ENCODE measurements at regions not wholly inside any gene's neighbourhood (a gene's known extent, or its start where the extent isn't known, plus 50 kb on each side); places are given as distances from the start of the nearest gene placed in this dataset.

GRCh38 chr16:65788434-65789140 is 577.9 kb upstream of the CDH5 start:
- peaks cover 1% of the 10 kb centered on the region for H3K4me1 ChIP-seq (ENCODE audit: insufficient read depth, low read length, poor library complexity, severe bottlenecking)
- H3K27ac ChIP-seq (ENCODE audit: low read depth, low read length, poor library complexity, severe bottlenecking), result no peak overlapping the region
- H3K36me3 ChIP-seq (ENCODE audit: insufficient read depth, low read length), result no peaks in the 10 kb centered on the region
- no peaks in the 10 kb centered on the region for H3K79me2 ChIP-seq (ENCODE audit: insufficient read depth, low read depth, low read length)
- CTCF ChIA-PET (ENCODE audit: unreplicated experiment), result no interaction called here
- H3K4me2 ChIP-seq (ENCODE audit: low read length), result no peak overlapping the region
- no peak overlapping the region for H2AFZ ChIP-seq (ENCODE audit: low read length)
- POLR2A ChIA-PET, result interaction anchor here (0.7 to 0.9 kb wide), 2 partner anchors 13 to 15 kb away, joined by 3 to 4 read pairs; no protein-coding TSS in a partner anchor
- H3K4me3 ChIP-seq (ENCODE audit: low read depth, low read length, poor library complexity, severe bottlenecking), result no peak overlapping the region
- TF ChIP-seq EZH2phosphoT487 (IDR thresholded peaks at IDR 0.05; ENCODE audit: borderline replicate concordance, low read depth, low read length), result no peak
- TF ChIP-seq CTCF (conservative IDR thresholded peaks at IDR 0.05; ENCODE audit: low read length), result no peak
- H4K20me1 ChIP-seq (ENCODE audit: insufficient read depth, low read length), result no peaks in the 10 kb centered on the region
- H3K9me2 ChIP-seq (ENCODE audit: insufficient read depth, low read length), result no peaks in the 10 kb centered on the region
- H3K9me3 ChIP-seq (ENCODE audit: low read length), result no peaks in the 10 kb centered on the region
- DNase-seq (ENCODE audit: low spot score), result no peak
- intact Hi-C loops (cut with micrococcal nuclease; ENCODE audit: unreplicated experiment), result no loop called here
- no TSS peak for BruUV-seq (replicated peaks)

DNA sequence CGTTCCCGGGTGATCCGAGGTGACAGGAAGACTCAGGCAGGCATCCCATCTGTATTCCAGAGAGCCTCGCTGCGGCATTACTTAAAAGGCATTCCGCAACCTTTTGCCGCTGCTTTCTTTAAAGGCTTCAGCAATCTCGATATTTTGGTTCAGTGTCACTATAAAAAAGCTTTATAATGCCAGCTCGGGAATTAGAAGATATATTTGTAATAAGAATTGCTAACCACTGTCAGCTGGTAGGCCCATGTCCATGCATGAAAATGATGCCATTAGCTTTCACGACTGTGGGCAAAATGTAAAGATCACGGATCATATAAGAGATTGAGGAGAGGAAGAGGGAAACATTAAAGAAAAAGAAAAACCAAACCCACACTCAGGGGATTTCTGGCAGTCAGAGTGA is 578.6 kb upstream of the CDH5 start:
- no peak overlapping the region for H3K27ac ChIP-seq (ENCODE audit: low read depth, low read length, poor library complexity, severe bottlenecking)
- BruUV-seq (replicated peaks), result no TSS peak
- CTCF ChIA-PET (ENCODE audit: unreplicated experiment), result no interaction called here
- H3K79me2 ChIP-seq (ENCODE audit: insufficient read depth, low read depth, low read length), result no peaks in the 10 kb centered on the region
- no peaks in the 10 kb centered on the region for H3K4me1 ChIP-seq (ENCODE audit: insufficient read depth, low read length, poor library complexity, severe bottlenecking)
- no peak overlapping the region for H2AFZ ChIP-seq (ENCODE audit: low read length)
- TF ChIP-seq CTCF (conservative IDR thresholded peaks at IDR 0.05; ENCODE audit: low read length) (no peak), EZH2phosphoT487 (IDR thresholded peaks at IDR 0.05; ENCODE audit: borderline replicate concordance, low read depth, low read length) (no peak)
- H3K4me2 ChIP-seq (ENCODE audit: low read length), result no peak overlapping the region
- no peaks in the 10 kb centered on the region for H3K36me3 ChIP-seq (ENCODE audit: insufficient read depth, low read length)
- H3K9me3 ChIP-seq (ENCODE audit: low read length), result no peaks in the 10 kb centered on the region
- H3K4me3 ChIP-seq (ENCODE audit: low read depth, low read length, poor library complexity, severe bottlenecking), result no peak overlapping the region
- POLR2A ChIA-PET, result interaction anchor here (0.9 kb wide), 1 partner anchor 15 kb away, joined by 3 read pairs; no protein-coding TSS in a partner anchor
- intact Hi-C loops (cut with micrococcal nuclease; ENCODE audit: unreplicated experiment), result no loop called here
- DNase-seq (ENCODE audit: low spot score), result no peak
- H3K9me2 ChIP-seq (ENCODE audit: insufficient read depth, low read length), result no peaks in the 10 kb centered on the region
- H4K20me1 ChIP-seq (ENCODE audit: insufficient read depth, low read length), result no peaks in the 10 kb centered on the region

DNA sequence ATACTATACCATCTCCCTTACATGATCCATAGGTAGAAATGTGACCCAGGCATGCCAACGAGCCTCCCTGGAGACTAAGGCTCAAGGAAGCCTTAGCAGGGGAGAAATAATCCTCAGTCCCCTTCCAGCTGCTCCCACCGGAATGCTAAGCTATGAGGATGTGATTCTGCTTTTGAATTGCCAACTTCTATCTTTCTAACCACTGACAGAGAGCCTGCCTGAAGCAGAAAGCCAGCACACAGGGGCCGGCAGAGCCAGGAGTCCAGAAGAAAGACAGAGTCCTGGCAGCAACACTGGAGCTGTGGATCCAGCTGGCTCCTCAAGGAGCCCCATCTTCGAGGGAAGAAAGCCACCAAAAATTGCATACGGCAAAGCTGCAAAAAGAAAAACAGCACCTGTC is 579.6 kb upstream of the CDH5 start:
- no peaks in the 10 kb centered on the region for H4K20me1 ChIP-seq (ENCODE audit: insufficient read depth, low read length)
- no TSS peak for BruUV-seq (replicated peaks)
- intact Hi-C loops (cut with micrococcal nuclease; ENCODE audit: unreplicated experiment), result no loop called here
- no peak overlapping the region for H3K4me2 ChIP-seq (ENCODE audit: low read length)
- H3K4me1 ChIP-seq (ENCODE audit: insufficient read depth, low read length, poor library complexity, severe bottlenecking), result no peaks in the 10 kb centered on the region
- ChIA-PET POLR2A (no interaction called here), CTCF (ENCODE audit: unreplicated experiment) (no interaction called here)
- H3K36me3 ChIP-seq (ENCODE audit: insufficient read depth, low read length), result no peaks in the 10 kb centered on the region
- no peak overlapping the region for H2AFZ ChIP-seq (ENCODE audit: low read length)
- no peak overlapping the region for H3K4me3 ChIP-seq (ENCODE audit: low read depth, low read length, poor library complexity, severe bottlenecking)
- H3K27ac ChIP-seq (ENCODE audit: low read depth, low read length, poor library complexity, severe bottlenecking), result no peak overlapping the region
- no peaks in the 10 kb centered on the region for H3K79me2 ChIP-seq (ENCODE audit: insufficient read depth, low read depth, low read length)
- no peaks in the 10 kb centered on the region for H3K9me3 ChIP-seq (ENCODE audit: low read length)
- DNase-seq (ENCODE audit: low spot score), result no peak
- no peaks in the 10 kb centered on the region for H3K9me2 ChIP-seq (ENCODE audit: insufficient read depth, low read length)
- TF ChIP-seq CTCF (conservative IDR thresholded peaks at IDR 0.05; ENCODE audit: low read length) (no peak), EZH2phosphoT487 (IDR thresholded peaks at IDR 0.05; ENCODE audit: borderline replicate concordance, low read depth, low read length) (no peak)
